HepG2 (cell line): ENCODE measurements at regions not wholly inside any gene's neighbourhood (a gene's known extent, or its start where the extent isn't known, plus 50 kb on each side); places are given as distances from the start of the nearest gene placed in this dataset.

Experiments
- ATAC-seq: fragments of 200-7000 bp; cut with Tn5 transposase; 3 replicates; pipeline ENCODE4 v1.9.1; 2020; ENCODE audit warnings: mild to moderate bottlenecking, moderate library complexity
- BruUV-seq: library from RNA; stranded (reverse); fragments of 400-500 nt; replicated peaks from 2 replicates; lab custom pipeline; 2021; lab: Mats Ljungman, UMichigan
- CTCF ChIA-PET: fragments of 300-600 bp; formaldehyde crosslinking; extraction: SDS; loops from one replicate; lab custom pipeline; 2021; ENCODE audit warnings: low total read pairs, inconsistent platforms, low intra/inter-chr PET ratio; lab: Yijun Ruan, JAX
- POLR2A ChIA-PET: fragments of 350-600 bp; sonication (Branson Sonifier 250); formaldehyde crosslinking; loops from one replicate; lab custom pipeline; 2020; ENCODE audit warnings: antibody characterized with exemption, inconsistent platforms; lab: Yijun Ruan, JAX
- DNase-seq: peaks from one replicate; pipeline ENCODE4 v3.0.0-alpha.2; 2015; ENCODE audit warnings: low spot score
- FAIRE-seq: peaks from 3 replicates; lab custom pipeline; 2011; peaks lifted over from hg19 to GRCh38; lab: Jason Lieb, UNC
- H2AFZ ChIP-seq: one replicate; pipeline ENCODE4 v1.6.1; 2011; ENCODE audit warnings: low read length, inconsistent platforms
- H3K27ac ChIP-seq: fragments of 300-600 bp; 3 replicates; pipeline ENCODE4 v1.8.0; 2011; ENCODE audit warnings: mixed run types, mild to moderate bottlenecking, mixed read lengths, low read length, inconsistent platforms; ENCODE audit not compliant: insufficient read depth; ENCODE audit errors: extremely low read length
- H3K27me3 ChIP-seq, 2 experiments: fragments of 200-600 bp in 1 of 2; 2 replicates in 1 of 2; 3 replicates in 1 of 2; pipeline versions ENCODE4 v1.6.0 to v1.8.0; 2011; ENCODE audit warnings: low read length in 2 of 2, mild to moderate bottlenecking in 2 of 2, moderate library complexity in 2 of 2, inconsistent platforms in 1 of 2; ENCODE audit not compliant: insufficient read depth in 2 of 2, control insufficient read depth in 1 of 2
- H3K36me3 ChIP-seq, 2 experiments: fragments of 200-600 bp in 1 of 2; replicated peaks in 1 of 2; 2 replicates in 1 of 2; 3 replicates in 1 of 2; pipeline versions ENCODE4 v1.5.1 to v1.8.0; 2011; ENCODE audit warnings: low read length in 2 of 2, inconsistent platforms in 1 of 2; ENCODE audit not compliant: insufficient read depth in 2 of 2, control insufficient read depth in 1 of 2
- H3K4me1 ChIP-seq: 2 replicates; pipeline ENCODE4 v1.5.1; 2012; ENCODE audit warnings: low read length, inconsistent platforms; ENCODE audit not compliant: insufficient read depth
- H3K4me2 ChIP-seq: 2 replicates; pipeline ENCODE4 v1.6.0; 2011; ENCODE audit warnings: low read depth, low read length, inconsistent platforms
- H3K4me3 ChIP-seq, 3 experiments: fragments of 200-600 bp in 1 of 3; sonication (generic), shearing (Covaris generic) in 1 of 3; replicated peaks in 1 of 3; 2 replicates each; pipeline ENCODE4 v1.5.1; 2011 to 2016; ENCODE audit warnings: low read length in 3 of 3, inconsistent platforms in 2 of 3, low read depth in 2 of 3, mild to moderate bottlenecking in 2 of 3, control low read depth in 1 of 3, mixed read lengths in 1 of 3; ENCODE audit not compliant: insufficient read depth in 1 of 3
- H3K79me2 ChIP-seq: one replicate; pipeline ENCODE4 v1.6.1; 2011; ENCODE audit warnings: low read length, inconsistent platforms; ENCODE audit not compliant: insufficient read depth
- H3K9ac ChIP-seq: 2 replicates; pipeline ENCODE4 v1.6.0; 2011; ENCODE audit warnings: mild to moderate bottlenecking, low read depth, low read length, inconsistent platforms; ENCODE audit not compliant: insufficient read depth
- H3K9me3 ChIP-seq: 2 replicates; pipeline ENCODE4 v1.5.1; 2012; ENCODE audit warnings: mild to moderate bottlenecking, low read length
- H4K20me1 ChIP-seq: 2 replicates; pipeline ENCODE4 v1.6.0; 2011; ENCODE audit warnings: inconsistent platforms, mild to moderate bottlenecking, low read length, moderate library complexity; ENCODE audit not compliant: insufficient read depth
- AGO1 ChIP-seq: fragments of 200-400 bp; formaldehyde crosslinking; IDR thresholded peaks from 2 replicates; pipeline ENCODE4 v1.6.1; 2017; ENCODE audit warnings: mild to moderate bottlenecking, low read depth, low read length, moderate library complexity; ENCODE audit not compliant: poor library complexity, severe bottlenecking
- AHDC1 ChIP-seq: sonication (generic); formaldehyde crosslinking; IDR thresholded peaks from 2 replicates; pipeline ENCODE4 v1.5.1; 2020; ENCODE audit warnings: mild to moderate bottlenecking, missing genetic modification reagents, borderline replicate concordance
- MAFK ChIP-seq, 2 experiments: IDR thresholded peaks in 1 of 2; conservative IDR thresholded peaks in 1 of 2; 2 replicates each; pipeline ENCODE4 v1.6.1; 2011; ENCODE audit warnings: improper control_type of control experiment in 2 of 2, low read length in 2 of 2
- NCOA1 ChIP-seq: sonication (generic); formaldehyde crosslinking; IDR thresholded peaks from 2 replicates; pipeline ENCODE4 v1.9.0; 2021; ENCODE audit warnings: missing genetic modification reagents
- PLSCR1 ChIP-seq: sonication (generic); formaldehyde crosslinking; IDR thresholded peaks from 2 replicates; pipeline ENCODE4 v1.5.0; 2020; ENCODE audit warnings: missing genetic modification reagents, mild to moderate bottlenecking, borderline replicate concordance
- REL ChIP-seq: sonication (generic); formaldehyde crosslinking; conservative IDR thresholded peaks from 2 replicates; pipeline ENCODE4 v1.8.0; 2022; ENCODE audit warnings: mild to moderate bottlenecking, missing genetic modification reagents, moderate library complexity
- SALL1 ChIP-seq: sonication (generic); formaldehyde crosslinking; IDR thresholded peaks from 2 replicates; pipeline ENCODE4 v1.8.0; 2022; ENCODE audit warnings: mild to moderate bottlenecking, missing genetic modification reagents
- SRF ChIP-seq: IDR thresholded peaks from 2 replicates; pipeline ENCODE4 v1.6.1; 2011; ENCODE audit warnings: mild to moderate bottlenecking, low read depth, low read length, moderate library complexity
- ZSCAN30 ChIP-seq: sonication (generic); formaldehyde crosslinking; IDR thresholded peaks from 2 replicates; pipeline ENCODE4 v1.5.0; 2020; ENCODE audit warnings: mild to moderate bottlenecking, missing genetic modification reagents
- WGBS: methylation state at CpG from one replicate; pipeline ENCODE4 v1.1.6; 2017; ENCODE audit warnings: low lambda C conversion rate; 5-methylcytosine and 5-hydroxymethylcytosine counted together
- in situ Hi-C: cut with HindIII; loops from 2 replicates; pipeline ENCODE4 v1.10.0; 2017; ENCODE audit warnings: low pct_unique_long_range_greater_than_20kb; ENCODE audit not compliant: extremely low pct_ligation_motif_present
- intact Hi-C: fragments of 100-400 bp; cut with micrococcal nuclease; formaldehyde crosslinking; loops from one replicate; pipeline ENCODE4 v1.10.0; 2022; ENCODE audit not compliant: unreplicated experiment
- TF ChIP-seq, protein P1 (sequence below): sonication (generic); formaldehyde crosslinking; IDR thresholded peaks from 2 replicates; pipeline ENCODE4 v1.8.1; 2022; ENCODE audit warnings: low read depth, mild to moderate bottlenecking, missing genetic modification reagents

- DNase-seq (no peak), ATAC-seq (no peak), FAIRE-seq (no peak)
- no peaks in the 10 kb centered on the region for H3K27me3 ChIP-seq
- POLR2A ChIA-PET, result no interaction called here
- H3K4me1 ChIP-seq, result peaks cover 9% of the 10 kb centered on the region
- H3K9ac ChIP-seq, result no peak overlapping the region
- H3K27ac ChIP-seq, result no peak overlapping the region
- no peak for TF ChIP-seq REL
- no peak for TF ChIP-seq ZSCAN30 (CRISPR knock-in tag)
- TF ChIP-seq PLSCR1 (CRISPR knock-in tag), result no peak
- TF ChIP-seq AHDC1, result no peak
- TF ChIP-seq AGO1, result no peak
- no peak for TF ChIP-seq SRF
- TF ChIP-seq MAFK (conservative IDR thresholded peaks at IDR 0.05 in 1 of 2, IDR thresholded peaks at IDR 0.05 in 1 of 2; ENCODE audit: low read length in 2 of 2), result no peak
- no peak for TF ChIP-seq NCOA1 (CRISPR knock-in tag)
- TF ChIP-seq SALL1 (CRISPR knock-in tag), result no peak
- TF ChIP-seq, protein P1, sequence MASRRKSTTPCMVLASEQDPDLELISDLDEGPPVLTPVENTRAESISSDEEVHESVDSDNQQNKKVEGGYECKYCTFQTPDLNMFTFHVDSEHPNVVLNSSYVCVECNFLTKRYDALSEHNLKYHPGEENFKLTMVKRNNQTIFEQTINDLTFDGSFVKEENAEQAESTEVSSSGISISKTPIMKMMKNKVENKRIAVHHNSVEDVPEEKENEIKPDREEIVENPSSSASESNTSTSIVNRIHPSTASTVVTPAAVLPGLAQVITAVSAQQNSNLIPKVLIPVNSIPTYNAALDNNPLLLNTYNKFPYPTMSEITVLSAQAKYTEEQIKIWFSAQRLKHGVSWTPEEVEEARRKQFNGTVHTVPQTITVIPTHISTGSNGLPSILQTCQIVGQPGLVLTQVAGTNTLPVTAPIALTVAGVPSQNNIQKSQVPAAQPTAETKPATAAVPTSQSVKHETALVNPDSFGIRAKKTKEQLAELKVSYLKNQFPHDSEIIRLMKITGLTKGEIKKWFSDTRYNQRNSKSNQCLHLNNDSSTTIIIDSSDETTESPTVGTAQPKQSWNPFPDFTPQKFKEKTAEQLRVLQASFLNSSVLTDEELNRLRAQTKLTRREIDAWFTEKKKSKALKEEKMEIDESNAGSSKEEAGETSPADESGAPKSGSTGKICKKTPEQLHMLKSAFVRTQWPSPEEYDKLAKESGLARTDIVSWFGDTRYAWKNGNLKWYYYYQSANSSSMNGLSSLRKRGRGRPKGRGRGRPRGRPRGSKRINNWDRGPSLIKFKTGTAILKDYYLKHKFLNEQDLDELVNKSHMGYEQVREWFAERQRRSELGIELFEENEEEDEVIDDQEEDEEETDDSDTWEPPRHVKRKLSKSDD (CRISPR knock-in tag), result no peak
- no peak overlapping the region for H3K4me2 ChIP-seq
- 40% methylated on average over 2 of the region's 2 CpGs for WGBS
- in situ Hi-C loops, result no loop called here
- H3K9me3 ChIP-seq, result peaks cover 23% of the 10 kb centered on the region
- H3K4me3 ChIP-seq, result no peak overlapping the region
- no peak overlapping the region for H2AFZ ChIP-seq
- H4K20me1 ChIP-seq, result no peaks in the 10 kb centered on the region
- no TSS peak for BruUV-seq
- CTCF ChIA-PET, result no interaction called here
- H3K79me2 ChIP-seq, result no peaks in the 10 kb centered on the region
- no peaks in the 10 kb centered on the region for H3K36me3 ChIP-seq
- intact Hi-C loops, result no loop called here
Measured at GRCh38 chr12:92597118-92597517, 105.7 kb upstream of the PLEKHG7 start.
